ENCODE measurements at regions not wholly inside any gene's neighbourhood (a gene's known extent, or its start where the extent isn't known, plus 50 kb on each side); places are given as distances from the start of the nearest gene placed in this dataset.
"Not testable (repeated sequence)": the region's sequence is repeated elsewhere in the genome, so short reads cannot be mapped to it uniquely, and the experiment has no call there.

- Histone ChIP-seq H3K4me3 (ENCODE audit: low read length) (no peak overlapping the region), H3K27ac (ENCODE audit: low read length) (no peak overlapping the region), H3K9ac (ENCODE audit: low read length) (no peak overlapping the region), H2AFZ (ENCODE audit: low read length) (no peak overlapping the region), H3K9me3 (ENCODE audit: low read length) (no peaks in the 10 kb centered on the region), H3K79me2 (ENCODE audit: low read length) (no peaks in the 10 kb centered on the region), H3K4me2 (ENCODE audit: low read length) (no peak overlapping the region), H3K4me1 (ENCODE audit: insufficient read depth, low read length) (no peaks in the 10 kb centered on the region), H3K27me3 (ENCODE audit: low read length) (peaks cover 95% of the 10 kb centered on the region), H3F3A (ENCODE audit: low read length, unreplicated experiment) (no peaks in the 10 kb centered on the region), H3K36me3 (ENCODE audit: low read depth, low read length) (no peaks in the 10 kb centered on the region), H3K9me2 (replicated peaks; ENCODE audit: low read length) (no peaks in the 10 kb centered on the region), H4K20me1 (ENCODE audit: low read length) (no peaks in the 10 kb centered on the region)
- DNase-seq (no peak), ATAC-seq (no peak)
- no TSS peak for BruUV-seq (replicated peaks)
- intact Hi-C loops (cut with micrococcal nuclease): no loop called here
- no peak for TF ChIP-seq EZH2phosphoT487 (IDR thresholded peaks at IDR 0.05; ENCODE audit: borderline replicate concordance, low read length)
- no peak for TF ChIP-seq EZH2 (IDR thresholded peaks at IDR 0.05; ENCODE audit: low read length, unreplicated experiment)
- POLR2A ChIA-PET (ENCODE audit: unreplicated experiment): no interaction called here
- CTCF ChIA-PET: interaction anchor here (0.6 kb wide), 1 partner anchor 725 kb away, joined by 5 read pairs; no protein-coding TSS in a partner anchor
Measured at GRCh38 chr17:70736375-70736957, 567.1 kb downstream of the KCNJ2 start.

GRCh38 chr17:70739065-70739464 lies 569.7 kb downstream of the KCNJ2 start:
- no peaks in the 10 kb centered on the region for H3K36me3 ChIP-seq (ENCODE audit: low read depth, low read length)
- ATAC-seq: no peak
- BruUV-seq (replicated peaks): no TSS peak
- no peak for TF ChIP-seq EZH2phosphoT487 (IDR thresholded peaks at IDR 0.05; ENCODE audit: borderline replicate concordance, low read length)
- TF ChIP-seq EZH2 (IDR thresholded peaks at IDR 0.05; ENCODE audit: low read length, unreplicated experiment): no peak
- TF ChIP-seq, protein P1, sequence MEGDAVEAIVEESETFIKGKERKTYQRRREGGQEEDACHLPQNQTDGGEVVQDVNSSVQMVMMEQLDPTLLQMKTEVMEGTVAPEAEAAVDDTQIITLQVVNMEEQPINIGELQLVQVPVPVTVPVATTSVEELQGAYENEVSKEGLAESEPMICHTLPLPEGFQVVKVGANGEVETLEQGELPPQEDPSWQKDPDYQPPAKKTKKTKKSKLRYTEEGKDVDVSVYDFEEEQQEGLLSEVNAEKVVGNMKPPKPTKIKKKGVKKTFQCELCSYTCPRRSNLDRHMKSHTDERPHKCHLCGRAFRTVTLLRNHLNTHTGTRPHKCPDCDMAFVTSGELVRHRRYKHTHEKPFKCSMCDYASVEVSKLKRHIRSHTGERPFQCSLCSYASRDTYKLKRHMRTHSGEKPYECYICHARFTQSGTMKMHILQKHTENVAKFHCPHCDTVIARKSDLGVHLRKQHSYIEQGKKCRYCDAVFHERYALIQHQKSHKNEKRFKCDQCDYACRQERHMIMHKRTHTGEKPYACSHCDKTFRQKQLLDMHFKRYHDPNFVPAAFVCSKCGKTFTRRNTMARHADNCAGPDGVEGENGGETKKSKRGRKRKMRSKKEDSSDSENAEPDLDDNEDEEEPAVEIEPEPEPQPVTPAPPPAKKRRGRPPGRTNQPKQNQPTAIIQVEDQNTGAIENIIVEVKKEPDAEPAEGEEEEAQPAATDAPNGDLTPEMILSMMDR (conservative IDR thresholded peaks at IDR 0.05; ENCODE audit: low read depth, low read length): no peak
- H3K9ac ChIP-seq (ENCODE audit: low read length): no peak overlapping the region
- peaks cover 88% of the 10 kb centered on the region for H3K27me3 ChIP-seq (ENCODE audit: low read length)
- no peak overlapping the region for H2AFZ ChIP-seq (ENCODE audit: low read length)
- H3K27ac ChIP-seq (ENCODE audit: low read length): no peak overlapping the region
- H4K20me1 ChIP-seq (ENCODE audit: low read length): no peaks in the 10 kb centered on the region
- intact Hi-C loops (cut with micrococcal nuclease): no loop called here
- H3K4me2 ChIP-seq (ENCODE audit: low read length): no peak overlapping the region
- no peaks in the 10 kb centered on the region for H3F3A ChIP-seq (ENCODE audit: low read length, unreplicated experiment)
- POLR2A ChIA-PET (ENCODE audit: unreplicated experiment): no interaction called here
- no peak overlapping the region for H3K4me3 ChIP-seq (ENCODE audit: low read length)
- H3K79me2 ChIP-seq (ENCODE audit: low read length): no peaks in the 10 kb centered on the region
- H3K9me3 ChIP-seq (ENCODE audit: low read length): no peaks in the 10 kb centered on the region
- H3K4me1 ChIP-seq (ENCODE audit: insufficient read depth, low read length): no peaks in the 10 kb centered on the region
- H3K9me2 ChIP-seq (replicated peaks; ENCODE audit: low read length): no peaks in the 10 kb centered on the region
- no peak for DNase-seq
- CTCF ChIA-PET: no interaction called here

DNA sequence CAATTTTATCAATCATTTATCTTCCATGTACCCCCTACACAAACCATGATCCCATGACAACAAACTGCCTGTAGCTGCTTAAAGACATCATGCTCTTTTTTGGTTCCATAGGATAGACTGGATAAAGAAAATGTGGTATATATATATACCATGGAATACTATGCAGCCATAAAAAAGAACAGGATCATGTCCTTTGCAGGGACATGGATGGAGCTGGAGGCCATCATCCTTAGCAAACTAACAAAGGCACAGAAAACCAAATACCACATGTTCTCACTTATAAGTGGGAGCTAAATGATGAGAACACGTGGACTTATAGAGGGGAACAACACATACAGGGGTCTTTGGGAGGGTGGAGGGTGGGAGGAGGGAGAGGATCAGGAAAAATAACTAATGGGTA lies 577.2 kb downstream of the KCNJ2 start:
- H3K4me3 ChIP-seq (ENCODE audit: low read length); ATAC-seq; H3K79me2 ChIP-seq (ENCODE audit: low read length); intact Hi-C loops (cut with micrococcal nuclease); H3K27ac ChIP-seq (ENCODE audit: low read length); H3F3A ChIP-seq (ENCODE audit: low read length, unreplicated experiment); H4K20me1 ChIP-seq (ENCODE audit: low read length); DNase-seq; BruUV-seq (replicated peaks); H2AFZ ChIP-seq (ENCODE audit: low read length); POLR2A ChIA-PET (ENCODE audit: unreplicated experiment); H3K36me3 ChIP-seq (ENCODE audit: low read depth, low read length); H3K9ac ChIP-seq (ENCODE audit: low read length); H3K9me2 ChIP-seq (replicated peaks; ENCODE audit: low read length); H3K4me1 ChIP-seq (ENCODE audit: insufficient read depth, low read length); H3K4me2 ChIP-seq (ENCODE audit: low read length); H3K9me3 ChIP-seq (ENCODE audit: low read length); CTCF ChIA-PET: not testable (repeated sequence)
- peaks cover 88% of the 10 kb centered on the region for H3K27me3 ChIP-seq (ENCODE audit: low read length)

GRCh38 chr17:70750983-70751382 lies 581.7 kb downstream of the KCNJ2 start:
- no peak for DNase-seq
- intact Hi-C loops (cut with micrococcal nuclease): no loop called here

DNA sequence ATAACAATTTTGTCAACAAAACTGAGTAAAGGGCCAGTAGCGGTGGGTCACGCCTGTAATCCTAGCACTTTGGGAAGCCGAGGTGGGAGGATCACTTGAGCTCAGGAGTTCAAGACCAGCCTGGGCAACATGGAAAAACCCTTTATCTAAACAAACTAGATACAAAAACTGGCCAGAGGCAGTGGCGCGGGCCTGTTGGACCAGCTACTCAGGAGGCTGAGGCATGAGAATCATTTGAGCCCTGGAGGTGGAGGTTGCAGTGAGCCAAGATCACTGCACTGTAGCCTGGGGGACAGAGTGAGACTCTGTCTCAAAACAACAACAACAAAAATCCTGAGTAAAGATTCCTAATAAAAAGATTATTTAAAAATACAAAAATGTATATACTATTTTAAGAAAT lies 583.1 kb downstream of the KCNJ2 start:
- H3K4me1 ChIP-seq (ENCODE audit: insufficient read depth, low read length); H4K20me1 ChIP-seq (ENCODE audit: low read length); H3K4me2 ChIP-seq (ENCODE audit: low read length); H3K9me3 ChIP-seq (ENCODE audit: low read length); H3K9ac ChIP-seq (ENCODE audit: low read length); H3K27ac ChIP-seq (ENCODE audit: low read length); intact Hi-C loops (cut with micrococcal nuclease); H2AFZ ChIP-seq (ENCODE audit: low read length); H3F3A ChIP-seq (ENCODE audit: low read length, unreplicated experiment); POLR2A ChIA-PET (ENCODE audit: unreplicated experiment); H3K36me3 ChIP-seq (ENCODE audit: low read depth, low read length); DNase-seq; ATAC-seq; CTCF ChIA-PET; H3K4me3 ChIP-seq (ENCODE audit: low read length); H3K9me2 ChIP-seq (replicated peaks; ENCODE audit: low read length); BruUV-seq (replicated peaks); H3K79me2 ChIP-seq (ENCODE audit: low read length): not testable (repeated sequence)
- peaks cover 57% of the 10 kb centered on the region for H3K27me3 ChIP-seq (ENCODE audit: low read length)

More at GRCh38 chr17:70750983-70751382, 581.7 kb downstream of the KCNJ2 start:
- no peaks in the 10 kb centered on the region for H3K9me3 ChIP-seq (ENCODE audit: low read length)
- no TSS peak for BruUV-seq (replicated peaks)
- no peak overlapping the region for H3K4me3 ChIP-seq (ENCODE audit: low read length)
- H3K27me3 ChIP-seq (ENCODE audit: low read length): peaks cover 72% of the 10 kb centered on the region
- TF ChIP-seq, protein P1 (conservative IDR thresholded peaks at IDR 0.05; ENCODE audit: low read depth, low read length): no peak
- TF ChIP-seq EZH2phosphoT487 (IDR thresholded peaks at IDR 0.05; ENCODE audit: borderline replicate concordance, low read length): no peak
- no peak for TF ChIP-seq EZH2 (IDR thresholded peaks at IDR 0.05; ENCODE audit: low read length, unreplicated experiment)
- H4K20me1 ChIP-seq (ENCODE audit: low read length): no peaks in the 10 kb centered on the region
- H3K4me1 ChIP-seq (ENCODE audit: insufficient read depth, low read length): no peaks in the 10 kb centered on the region
- CTCF ChIA-PET: no interaction called here
- no peak for ATAC-seq
- no peak overlapping the region for H2AFZ ChIP-seq (ENCODE audit: low read length)
- no peak overlapping the region for H3K9ac ChIP-seq (ENCODE audit: low read length)
- H3K79me2 ChIP-seq (ENCODE audit: low read length): no peaks in the 10 kb centered on the region
- H3K27ac ChIP-seq (ENCODE audit: low read length): no peak overlapping the region
- no peak overlapping the region for H3K4me2 ChIP-seq (ENCODE audit: low read length)
- no peaks in the 10 kb centered on the region for H3F3A ChIP-seq (ENCODE audit: low read length, unreplicated experiment)
- POLR2A ChIA-PET (ENCODE audit: unreplicated experiment): no interaction called here
- H3K9me2 ChIP-seq (replicated peaks; ENCODE audit: low read length): no peaks in the 10 kb centered on the region
- no peaks in the 10 kb centered on the region for H3K36me3 ChIP-seq (ENCODE audit: low read depth, low read length)
